Forelimb muscle (tissue), 1 donor: ENCODE measurements at regions not wholly inside any gene's neighbourhood (a gene's known extent, or its start where the extent isn't known, plus 50 kb on each side); places are given as distances from the start of the nearest gene placed in this dataset.
"Not testable (repeated sequence)": the region's sequence is repeated elsewhere in the genome, so short reads cannot be mapped to it uniquely, and the experiment has no call there.

ENCODE experiments used
- DNase-seq: peaks from one replicate; pipeline ENCODE4 v3.0.0-alpha.2; 2013; ENCODE audit warnings: low read depth

GRCh38 chr3:22381564-22381963, 630.6 kb upstream of the ZNF385D start:
- not testable (repeated sequence) for DNase-seq

GRCh38 chr3:22383285-22383684, 632.3 kb upstream of the ZNF385D start:
- no peak for DNase-seq

- no peak for DNase-seq
Measured at GRCh38 chr3:22386107-22386506, 635.1 kb upstream of the ZNF385D start.

- no peak for DNase-seq
Measured at GRCh38 chr3:22392286-22392685, 641.3 kb upstream of the ZNF385D start.

GRCh38 chr3:22392859-22393258, 641.8 kb upstream of the ZNF385D start:
- no peak for DNase-seq

GRCh38 chr3:22399566-22399965, 648.6 kb upstream of the ZNF385D start:
- DNase-seq: no peak

- DNase-seq: no peak
Measured at GRCh38 chr3:22401499-22401898, 650.5 kb upstream of the ZNF385D start.

GRCh38 chr3:22414239-22414638, 663.2 kb upstream of the ZNF385D start:
- no peak for DNase-seq

- not testable (repeated sequence) for DNase-seq
Measured at GRCh38 chr3:22416838-22417446, 665.9 kb upstream of the ZNF385D start.

- no peak for DNase-seq
Measured at GRCh38 chr3:22419261-22419660, 668.3 kb upstream of the ZNF385D start.

- no peak for DNase-seq
Measured at GRCh38 chr3:22421589-22421988, 670.6 kb upstream of the ZNF385D start.

- DNase-seq: no peak
Measured at GRCh38 chr3:22431334-22431733, 680.3 kb upstream of the ZNF385D start.

GRCh38 chr3:22439626-22440025, 688.6 kb upstream of the ZNF385D start:
- DNase-seq: no peak

GRCh38 chr3:22441711-22442110, 690.7 kb upstream of the ZNF385D start:
- no peak for DNase-seq

- no peak for DNase-seq
Measured at GRCh38 chr3:22443571-22444233, 692.7 kb upstream of the ZNF385D start.

- DNase-seq: not testable (repeated sequence)
Measured at GRCh38 chr3:22445336-22445735, 694.3 kb upstream of the ZNF385D start.

- peak; percentile 69 for DNase-seq
Measured at GRCh38 chr3:22450786-22451400, 699.9 kb upstream of the ZNF385D start.

- no peak for DNase-seq
Measured at GRCh38 chr3:22451501-22451900, 700.5 kb upstream of the ZNF385D start.

- no peak for DNase-seq
Measured at GRCh38 chr3:22453906-22454535, 703.0 kb upstream of the ZNF385D start.

- DNase-seq: no peak
Measured at GRCh38 chr3:22469995-22470394, 719.0 kb upstream of the ZNF385D start.

- no peak for DNase-seq
Measured at GRCh38 chr3:22471557-22471956, 720.5 kb upstream of the ZNF385D start.

GRCh38 chr3:22474706-22475445, 723.9 kb upstream of the ZNF385D start:
- no peak for DNase-seq
